ENCODE measurements at regions not wholly inside any gene's neighbourhood (a gene's known extent, or its start where the extent isn't known, plus 50 kb on each side); places are given as distances from the start of the nearest gene placed in this dataset.

DNA sequence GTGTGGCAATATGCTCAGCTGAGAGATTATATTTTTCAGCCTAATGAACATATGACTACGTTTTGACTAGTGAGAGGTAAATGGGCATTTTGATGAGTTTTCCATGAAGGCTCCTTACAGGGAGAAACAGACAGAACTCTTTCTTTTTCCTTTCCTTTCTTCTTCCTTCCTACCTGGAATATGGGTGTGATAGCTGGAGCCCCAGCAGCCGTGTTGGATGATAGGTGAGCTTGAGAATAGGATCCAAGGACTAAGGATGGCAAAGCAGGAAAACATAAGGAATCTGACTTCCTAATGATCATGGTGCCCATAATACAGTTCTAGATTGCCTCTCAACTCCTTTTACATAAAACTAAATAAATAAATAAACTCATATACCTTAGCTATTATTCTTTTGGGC, 124.0 kb downstream of the MAIP1 start:
- WGBS, 3 donors, result 94 to 97% (median 96%) methylated on average over 2 of the region's 2 CpGs
- H3K4me3 ChIP-seq, result no peak overlapping the region
- no peak overlapping the region for H3K27ac ChIP-seq
- H3K27me3 ChIP-seq, result no peaks in the 10 kb centered on the region
- H3K36me3 ChIP-seq, result no peaks in the 10 kb centered on the region
- TF ChIP-seq POLR2A (IDR thresholded peaks at IDR 0.05) (no peak), EP300 (IDR thresholded peaks at IDR 0.05) (no peak)
- TF ChIP-seq, protein P1, sequence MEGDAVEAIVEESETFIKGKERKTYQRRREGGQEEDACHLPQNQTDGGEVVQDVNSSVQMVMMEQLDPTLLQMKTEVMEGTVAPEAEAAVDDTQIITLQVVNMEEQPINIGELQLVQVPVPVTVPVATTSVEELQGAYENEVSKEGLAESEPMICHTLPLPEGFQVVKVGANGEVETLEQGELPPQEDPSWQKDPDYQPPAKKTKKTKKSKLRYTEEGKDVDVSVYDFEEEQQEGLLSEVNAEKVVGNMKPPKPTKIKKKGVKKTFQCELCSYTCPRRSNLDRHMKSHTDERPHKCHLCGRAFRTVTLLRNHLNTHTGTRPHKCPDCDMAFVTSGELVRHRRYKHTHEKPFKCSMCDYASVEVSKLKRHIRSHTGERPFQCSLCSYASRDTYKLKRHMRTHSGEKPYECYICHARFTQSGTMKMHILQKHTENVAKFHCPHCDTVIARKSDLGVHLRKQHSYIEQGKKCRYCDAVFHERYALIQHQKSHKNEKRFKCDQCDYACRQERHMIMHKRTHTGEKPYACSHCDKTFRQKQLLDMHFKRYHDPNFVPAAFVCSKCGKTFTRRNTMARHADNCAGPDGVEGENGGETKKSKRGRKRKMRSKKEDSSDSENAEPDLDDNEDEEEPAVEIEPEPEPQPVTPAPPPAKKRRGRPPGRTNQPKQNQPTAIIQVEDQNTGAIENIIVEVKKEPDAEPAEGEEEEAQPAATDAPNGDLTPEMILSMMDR (IDR thresholded peaks at IDR 0.05), result no peak
- no peaks in the 10 kb centered on the region for H3K9me3 ChIP-seq
- no peak for DNase-seq
- H3K4me1 ChIP-seq (ENCODE audit: insufficient read depth), result peaks cover 2% of the 10 kb centered on the region
- intact Hi-C loops (cut with DNase I), result no loop called here

DNA sequence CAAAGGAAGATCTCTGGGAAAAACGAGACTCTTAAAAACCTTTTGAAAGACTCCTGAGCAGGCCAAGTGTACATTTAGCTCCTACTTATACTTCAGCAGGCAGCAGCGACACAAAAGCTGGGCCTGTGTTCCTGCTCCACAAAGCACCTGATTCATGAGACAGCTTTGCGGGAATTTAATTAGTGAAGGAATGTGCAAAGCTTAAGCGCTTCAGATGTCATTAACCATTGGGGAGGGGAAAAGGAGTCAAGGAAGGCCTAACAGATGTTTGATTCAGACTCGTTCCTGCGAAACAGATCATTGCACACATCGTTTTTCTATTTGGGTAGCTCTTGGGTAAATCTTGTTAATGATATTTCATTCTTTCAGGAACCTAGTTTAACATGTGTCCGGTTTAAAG, 125.9 kb downstream of the MAIP1 start:
- 87 to 90% (median 89%) methylated on average over 8 of the region's 8 CpGs for WGBS, 3 donors

DNA sequence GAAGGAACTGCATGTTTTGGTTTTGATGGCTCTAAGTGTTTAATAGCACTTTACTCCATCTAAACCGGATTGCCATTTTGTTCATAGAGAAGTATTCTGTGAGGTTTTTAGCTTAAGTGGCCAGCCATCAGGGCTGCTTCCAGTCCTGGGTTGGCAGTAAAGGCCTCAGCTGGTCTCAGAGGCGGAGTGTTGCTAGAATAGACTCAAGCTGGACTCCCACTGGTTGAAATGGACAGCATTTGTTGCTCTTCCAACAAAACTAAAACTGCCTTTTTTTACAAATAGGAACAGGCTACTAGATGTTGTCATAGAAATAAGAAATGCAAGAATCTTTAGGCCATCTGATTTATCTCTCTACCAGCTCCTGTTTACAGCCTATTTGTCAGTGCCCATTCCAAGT, 126.4 kb downstream of the MAIP1 start:
- intact Hi-C loops (cut with DNase I), result loop anchor here in 1 of 4 donors (5.0 kb wide), 1 partner anchor 400 kb away; no protein-coding TSS in a partner anchor
- no peak for TF ChIP-seq POLR2A (IDR thresholded peaks at IDR 0.05)
- TF ChIP-seq EP300 (IDR thresholded peaks at IDR 0.05), result no peak
- TF ChIP-seq, protein P1 (IDR thresholded peaks at IDR 0.05), result no peak
- Histone ChIP-seq H3K9me3 (no peaks in the 10 kb centered on the region), H3K27me3 (no peaks in the 10 kb centered on the region), H3K4me3 (no peak overlapping the region), H3K4me1 (ENCODE audit: insufficient read depth) (peaks cover 2% of the 10 kb centered on the region), H3K27ac (no peak overlapping the region), H3K36me3 (no peaks in the 10 kb centered on the region)
- WGBS, 3 donors, result 92 to 98% (median 92%) methylated on average over 2 of the region's 2 CpGs
- no peak for DNase-seq

More for the DNA sequence above, 125.9 kb downstream of the MAIP1 start:
- DNase-seq, result no peak
- peaks cover 2% of the 10 kb centered on the region for H3K4me1 ChIP-seq (ENCODE audit: insufficient read depth)
- no peaks in the 10 kb centered on the region for H3K27me3 ChIP-seq
- intact Hi-C loops (cut with DNase I), result loop anchor here in 1 of 4 donors (5.0 kb wide), 1 partner anchor 401 kb away; no protein-coding TSS in a partner anchor
- H3K27ac ChIP-seq, result no peak overlapping the region
- H3K4me3 ChIP-seq, result no peak overlapping the region
- H3K9me3 ChIP-seq, result no peaks in the 10 kb centered on the region
- H3K36me3 ChIP-seq, result no peaks in the 10 kb centered on the region
- TF ChIP-seq POLR2A (IDR thresholded peaks at IDR 0.05) (no peak), EP300 (IDR thresholded peaks at IDR 0.05) (no peak)
- TF ChIP-seq, protein P1 (IDR thresholded peaks at IDR 0.05), result no peak

DNA sequence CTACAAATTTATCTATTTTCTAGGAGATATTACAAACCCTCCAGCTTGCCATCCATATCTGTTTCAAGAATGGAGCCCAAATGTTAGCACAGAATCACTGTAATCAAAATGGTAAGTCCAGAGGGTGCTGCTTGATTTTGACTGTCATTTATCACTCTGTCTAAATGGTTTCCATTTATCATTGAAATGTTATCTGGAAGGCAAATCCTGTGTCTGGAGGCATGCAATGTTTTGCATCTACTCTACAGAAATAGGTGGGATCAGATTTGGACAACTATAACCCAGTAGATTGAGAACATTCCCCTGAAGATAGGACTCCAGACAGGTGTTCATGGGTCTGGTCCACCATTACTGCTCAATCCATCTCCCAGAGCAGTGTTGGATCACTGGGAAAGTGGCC, 128.7 kb downstream of the MAIP1 start:
- DNase-seq, result no peak
- H3K9me3 ChIP-seq, result no peaks in the 10 kb centered on the region
- no peak overlapping the region for H3K4me3 ChIP-seq
- H3K36me3 ChIP-seq, result no peaks in the 10 kb centered on the region
- H3K27me3 ChIP-seq, result no peaks in the 10 kb centered on the region
- H3K27ac ChIP-seq, result no peak overlapping the region
- intact Hi-C loops (cut with DNase I), result loop anchor here in 1 of 4 donors (5.0 kb wide), 1 partner anchor 398 kb away; no protein-coding TSS in a partner anchor
- H3K4me1 ChIP-seq (ENCODE audit: insufficient read depth), result no peaks in the 10 kb centered on the region
- TF ChIP-seq POLR2A (IDR thresholded peaks at IDR 0.05), result no peak
- TF ChIP-seq EP300 (IDR thresholded peaks at IDR 0.05), result no peak
- TF ChIP-seq, protein P1 (IDR thresholded peaks at IDR 0.05), result no peak
